GM23338 (cell line): ENCODE measurements at regions not wholly inside any gene's neighbourhood (a gene's known extent, or its start where the extent isn't known, plus 50 kb on each side); places are given as distances from the start of the nearest gene placed in this dataset.

Source experiments
- ATAC-seq: fragments of 200-7000 bp; cut with Tn5 transposase; 3 replicates; pipeline ENCODE4 v1.9.1; 2020
- DNase-seq: peaks from one replicate; pipeline ENCODE4 v3.0.0-alpha.2; 2015; ENCODE audit warnings: low spot score
- H2AFZ ChIP-seq: fragments of 200-600 bp; sonication (generic); 2 replicates; pipeline ENCODE4 v1.8.0; 2016; ENCODE audit warnings: antibody characterized with exemption, mild to moderate bottlenecking, moderate library complexity
- H3F3A ChIP-seq: fragments of 200-600 bp; sonication (generic); replicated peaks from 2 replicates; pipeline ENCODE4 v1.8.0; 2017; ENCODE audit warnings: antibody characterized with exemption, mixed run types, low read depth
- H3K27ac ChIP-seq: fragments of 200-600 bp; sonication (generic); 2 replicates; pipeline ENCODE4 v1.6.1; 2016; ENCODE audit warnings: low read depth
- H3K27me3 ChIP-seq: fragments of 200-600 bp; sonication (generic); 2 replicates; pipeline ENCODE4 v1.8.0; 2016; ENCODE audit warnings: mild to moderate bottlenecking, mixed run types, moderate library complexity; ENCODE audit not compliant: insufficient read depth
- H3K36me3 ChIP-seq: fragments of 200-600 bp; sonication (generic); 2 replicates; pipeline ENCODE4 v1.8.0; 2016; ENCODE audit warnings: mild to moderate bottlenecking; ENCODE audit not compliant: insufficient read depth
- H3K4me1 ChIP-seq: fragments of 200-600 bp; sonication (generic); 2 replicates; pipeline ENCODE4 v1.8.0; 2016; ENCODE audit warnings: mild to moderate bottlenecking, moderate library complexity; ENCODE audit not compliant: insufficient read depth
- H3K4me2 ChIP-seq: fragments of 200-600 bp; sonication (generic); 2 replicates; pipeline ENCODE4 v1.7.1; 2017; ENCODE audit warnings: mixed run types
- H3K4me3 ChIP-seq: fragments of 200-600 bp; sonication (generic); 2 replicates; pipeline ENCODE4 v1.6.1; 2016; ENCODE audit warnings: mixed run types
- H3K79me2 ChIP-seq: fragments of 200-600 bp; sonication (generic); replicated peaks from 2 replicates; pipeline ENCODE4 v1.8.0; 2017; ENCODE audit warnings: mild to moderate bottlenecking; ENCODE audit not compliant: insufficient read depth
- H3K9me2 ChIP-seq: fragments of 200-600 bp; sonication (generic); 2 replicates; pipeline ENCODE4 v1.8.0; 2017; ENCODE audit not compliant: insufficient read depth
- H4K20me1 ChIP-seq: fragments of 200-600 bp; sonication (generic); replicated peaks from 2 replicates; pipeline ENCODE4 v1.8.0; 2017; ENCODE audit warnings: mild to moderate bottlenecking; ENCODE audit not compliant: insufficient read depth
- H3K27ac Mint-ChIP-seq: 2 replicates; pipeline ENCODE4 v1.8.0; 2020; ENCODE audit warnings: inconsistent platforms, mild to moderate bottlenecking, moderate library complexity, mixed read lengths
- H3K27me3 Mint-ChIP-seq: 3 replicates; pipeline ENCODE4 v1.8.0; 2022; ENCODE audit warnings: low read depth, mild to moderate bottlenecking, moderate library complexity, mixed read lengths, inconsistent platforms; ENCODE audit not compliant: insufficient read depth, poor library complexity
- H3K36me3 Mint-ChIP-seq: 3 replicates; pipeline ENCODE4 v1.8.0; 2021; ENCODE audit warnings: low read depth, mild to moderate bottlenecking, inconsistent platforms, moderate library complexity, mixed read lengths
- H3K4me1 Mint-ChIP-seq: 3 replicates; pipeline ENCODE4 v1.8.0; 2020; ENCODE audit warnings: mild to moderate bottlenecking, inconsistent platforms, mixed read lengths
- H3K4me3 Mint-ChIP-seq: 3 replicates; pipeline ENCODE4 v1.8.0; 2021; ENCODE audit warnings: moderate library complexity, mild to moderate bottlenecking, inconsistent platforms, mixed read lengths
- H3K9me3 Mint-ChIP-seq: 3 replicates; pipeline ENCODE4 v1.8.0; 2020; ENCODE audit warnings: moderate library complexity, mild to moderate bottlenecking, inconsistent platforms, mixed read lengths
- CREB1 ChIP-seq: fragments of 250-450 bp; sonication (Bioruptor Pico); IDR thresholded peaks from 2 replicates; pipeline ENCODE4 v1.5.0; 2020; ENCODE audit warnings: low read depth, mild to moderate bottlenecking, moderate library complexity
- CTCF ChIP-seq, 2 experiments: fragments of 200-600 bp in 1 of 2; sonication (generic) in 1 of 2; conservative IDR thresholded peaks; 2 replicates each; pipeline versions ENCODE4 v1.5.1 to v1.6.1; 2016 to 2017; ENCODE audit warnings: antibody characterized with exemption in 2 of 2, low read depth in 2 of 2, mild to moderate bottlenecking in 2 of 2, moderate library complexity in 1 of 2
- EZH2 ChIP-seq: fragments of 200-600 bp; sonication (generic); IDR thresholded peaks from one replicate; pipeline ENCODE4 v1.8.0; 2017; ENCODE audit warnings: antibody characterized with exemption, mild to moderate bottlenecking, low read depth; ENCODE audit not compliant: unreplicated experiment
- EZH2phosphoT487 ChIP-seq: fragments of 200-600 bp; sonication (generic); IDR thresholded peaks from one replicate; pipeline ENCODE4 v1.8.1; 2018; ENCODE audit warnings: antibody characterized with exemption; ENCODE audit not compliant: unreplicated experiment
- JUNB ChIP-seq: IDR thresholded peaks from one replicate; pipeline ENCODE4 v1.6.1; 2016; ENCODE audit warnings: antibody characterized with exemption; ENCODE audit not compliant: unreplicated experiment
- NANOG ChIP-seq: IDR thresholded peaks from 2 replicates; pipeline ENCODE4 v1.6.1; 2016; ENCODE audit warnings: antibody characterized with exemption, borderline replicate concordance
- POLR2AphosphoS5 ChIP-seq: IDR thresholded peaks from 2 replicates; pipeline ENCODE4 v1.6.1; 2016; ENCODE audit warnings: antibody characterized with exemption, low read depth
- STAT1 ChIP-seq: IDR thresholded peaks from one replicate; pipeline ENCODE4 v1.6.1; 2016; ENCODE audit warnings: antibody characterized with exemption; ENCODE audit not compliant: unreplicated experiment
- ZNF114 ChIP-seq: fragments of 250-450 bp; sonication (Bioruptor Pico); IDR thresholded peaks from 2 replicates; pipeline ENCODE4 v1.5.0; 2020; ENCODE audit warnings: mild to moderate bottlenecking, moderate library complexity
- ZNF331 ChIP-seq: fragments of 250-450 bp; sonication (Bioruptor Pico); IDR thresholded peaks from 2 replicates; pipeline ENCODE4 v1.5.0; 2020; ENCODE audit warnings: low read depth, mild to moderate bottlenecking, moderate library complexity
- TF ChIP-seq, protein P1 (sequence below): IDR thresholded peaks from 2 replicates; pipeline ENCODE4 v1.6.1; 2016; ENCODE audit warnings: antibody characterized with exemption
- TF ChIP-seq, protein P2 (sequence below): fragments of 250-450 bp; sonication (Bioruptor Pico); IDR thresholded peaks from 2 replicates; pipeline ENCODE4 v1.5.0; 2020; ENCODE audit warnings: mild to moderate bottlenecking, moderate library complexity
- TF ChIP-seq, protein P3 (sequence below): IDR thresholded peaks from one replicate; pipeline ENCODE4 v1.6.1; 2018; ENCODE audit warnings: antibody characterized with exemption; ENCODE audit not compliant: unreplicated experiment

- H3K27me3 Mint-ChIP-seq, result peaks cover 2% of the 10 kb centered on the region
- ATAC-seq, result no peak
Observed at GRCh38 chr4:31392923-31393322, 672.8 kb downstream of the PCDH7 start.

More at GRCh38 chr4:31392923-31393322, 672.8 kb downstream of the PCDH7 start:
- H3F3A ChIP-seq, result no peaks in the 10 kb centered on the region
- H3K27ac ChIP-seq, result no peak overlapping the region
- DNase-seq, result no peak
- no peaks in the 10 kb centered on the region for H3K9me2 ChIP-seq
- no peaks in the 10 kb centered on the region for H3K36me3 Mint-ChIP-seq
- H3K9me3 Mint-ChIP-seq, result no peaks in the 10 kb centered on the region
- TF ChIP-seq EZH2phosphoT487, result no peak
- no peak for TF ChIP-seq ZNF114
- TF ChIP-seq, protein P1, sequence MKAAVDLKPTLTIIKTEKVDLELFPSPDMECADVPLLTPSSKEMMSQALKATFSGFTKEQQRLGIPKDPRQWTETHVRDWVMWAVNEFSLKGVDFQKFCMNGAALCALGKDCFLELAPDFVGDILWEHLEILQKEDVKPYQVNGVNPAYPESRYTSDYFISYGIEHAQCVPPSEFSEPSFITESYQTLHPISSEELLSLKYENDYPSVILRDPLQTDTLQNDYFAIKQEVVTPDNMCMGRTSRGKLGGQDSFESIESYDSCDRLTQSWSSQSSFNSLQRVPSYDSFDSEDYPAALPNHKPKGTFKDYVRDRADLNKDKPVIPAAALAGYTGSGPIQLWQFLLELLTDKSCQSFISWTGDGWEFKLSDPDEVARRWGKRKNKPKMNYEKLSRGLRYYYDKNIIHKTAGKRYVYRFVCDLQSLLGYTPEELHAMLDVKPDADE, result no peak
- TF ChIP-seq CTCF (conservative IDR thresholded peaks at IDR 0.05; ENCODE audit: low read depth in 2 of 2), result no peak
- no peak for TF ChIP-seq ZNF331 (CRISPR knock-in tag)
- TF ChIP-seq, protein P2, sequence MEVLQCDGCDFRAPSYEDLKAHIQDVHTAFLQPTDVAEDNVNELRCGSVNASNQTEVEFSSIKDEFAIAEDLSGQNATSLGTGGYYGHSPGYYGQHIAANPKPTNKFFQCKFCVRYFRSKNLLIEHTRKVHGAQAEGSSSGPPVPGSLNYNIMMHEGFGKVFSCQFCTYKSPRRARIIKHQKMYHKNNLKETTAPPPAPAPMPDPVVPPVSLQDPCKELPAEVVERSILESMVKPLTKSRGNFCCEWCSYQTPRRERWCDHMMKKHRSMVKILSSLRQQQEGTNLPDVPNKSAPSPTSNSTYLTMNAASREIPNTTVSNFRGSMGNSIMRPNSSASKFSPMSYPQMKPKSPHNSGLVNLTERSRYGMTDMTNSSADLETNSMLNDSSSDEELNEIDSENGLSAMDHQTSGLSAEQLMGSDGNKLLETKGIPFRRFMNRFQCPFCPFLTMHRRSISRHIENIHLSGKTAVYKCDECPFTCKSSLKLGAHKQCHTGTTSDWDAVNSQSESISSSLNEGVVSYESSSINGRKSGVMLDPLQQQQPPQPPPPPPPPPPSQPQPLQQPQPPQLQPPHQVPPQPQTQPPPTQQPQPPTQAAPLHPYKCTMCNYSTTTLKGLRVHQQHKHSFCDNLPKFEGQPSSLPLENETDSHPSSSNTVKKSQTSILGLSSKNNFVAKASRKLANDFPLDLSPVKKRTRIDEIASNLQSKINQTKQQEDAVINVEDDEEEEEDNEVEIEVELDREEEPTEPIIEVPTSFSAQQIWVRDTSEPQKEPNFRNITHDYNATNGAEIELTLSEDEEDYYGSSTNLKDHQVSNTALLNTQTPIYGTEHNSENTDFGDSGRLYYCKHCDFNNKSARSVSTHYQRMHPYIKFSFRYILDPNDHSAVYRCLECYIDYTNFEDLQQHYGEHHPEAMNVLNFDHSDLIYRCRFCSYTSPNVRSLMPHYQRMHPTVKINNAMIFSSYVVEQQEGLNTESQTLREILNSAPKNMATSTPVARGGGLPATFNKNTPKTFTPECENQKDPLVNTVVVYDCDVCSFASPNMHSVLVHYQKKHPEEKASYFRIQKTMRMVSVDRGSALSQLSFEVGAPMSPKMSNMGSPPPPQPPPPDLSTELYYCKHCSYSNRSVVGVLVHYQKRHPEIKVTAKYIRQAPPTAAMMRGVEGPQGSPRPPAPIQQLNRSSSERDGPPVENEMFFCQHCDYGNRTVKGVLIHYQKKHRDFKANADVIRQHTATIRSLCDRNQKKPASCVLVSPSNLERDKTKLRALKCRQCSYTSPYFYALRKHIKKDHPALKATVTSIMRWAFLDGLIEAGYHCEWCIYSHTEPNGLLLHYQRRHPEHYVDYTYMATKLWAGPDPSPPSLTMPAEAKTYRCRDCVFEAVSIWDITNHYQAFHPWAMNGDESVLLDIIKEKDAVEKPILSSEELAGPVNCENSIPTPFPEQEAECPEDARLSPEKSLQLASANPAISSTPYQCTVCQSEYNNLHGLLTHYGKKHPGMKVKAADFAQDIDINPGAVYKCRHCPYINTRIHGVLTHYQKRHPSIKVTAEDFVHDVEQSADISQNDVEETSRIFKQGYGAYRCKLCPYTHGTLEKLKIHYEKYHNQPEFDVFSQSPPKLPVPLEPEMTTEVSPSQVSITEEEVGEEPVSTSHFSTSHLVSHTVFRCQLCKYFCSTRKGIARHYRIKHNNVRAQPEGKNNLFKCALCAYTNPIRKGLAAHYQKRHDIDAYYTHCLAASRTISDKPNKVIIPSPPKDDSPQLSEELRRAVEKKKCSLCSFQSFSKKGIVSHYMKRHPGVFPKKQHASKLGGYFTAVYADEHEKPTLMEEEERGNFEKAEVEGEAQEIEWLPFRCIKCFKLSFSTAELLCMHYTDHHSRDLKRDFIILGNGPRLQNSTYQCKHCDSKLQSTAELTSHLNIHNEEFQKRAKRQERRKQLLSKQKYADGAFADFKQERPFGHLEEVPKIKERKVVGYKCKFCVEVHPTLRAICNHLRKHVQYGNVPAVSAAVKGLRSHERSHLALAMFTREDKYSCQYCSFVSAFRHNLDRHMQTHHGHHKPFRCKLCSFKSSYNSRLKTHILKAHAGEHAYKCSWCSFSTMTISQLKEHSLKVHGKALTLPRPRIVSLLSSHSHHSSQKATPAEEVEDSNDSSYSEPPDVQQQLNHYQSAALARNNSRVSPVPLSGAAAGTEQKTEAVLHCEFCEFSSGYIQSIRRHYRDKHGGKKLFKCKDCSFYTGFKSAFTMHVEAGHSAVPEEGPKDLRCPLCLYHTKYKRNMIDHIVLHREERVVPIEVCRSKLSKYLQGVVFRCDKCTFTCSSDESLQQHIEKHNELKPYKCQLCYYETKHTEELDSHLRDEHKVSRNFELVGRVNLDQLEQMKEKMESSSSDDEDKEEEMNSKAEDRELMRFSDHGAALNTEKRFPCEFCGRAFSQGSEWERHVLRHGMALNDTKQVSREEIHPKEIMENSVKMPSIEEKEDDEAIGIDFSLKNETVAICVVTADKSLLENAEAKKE, result no peak
- TF ChIP-seq, protein P3, sequence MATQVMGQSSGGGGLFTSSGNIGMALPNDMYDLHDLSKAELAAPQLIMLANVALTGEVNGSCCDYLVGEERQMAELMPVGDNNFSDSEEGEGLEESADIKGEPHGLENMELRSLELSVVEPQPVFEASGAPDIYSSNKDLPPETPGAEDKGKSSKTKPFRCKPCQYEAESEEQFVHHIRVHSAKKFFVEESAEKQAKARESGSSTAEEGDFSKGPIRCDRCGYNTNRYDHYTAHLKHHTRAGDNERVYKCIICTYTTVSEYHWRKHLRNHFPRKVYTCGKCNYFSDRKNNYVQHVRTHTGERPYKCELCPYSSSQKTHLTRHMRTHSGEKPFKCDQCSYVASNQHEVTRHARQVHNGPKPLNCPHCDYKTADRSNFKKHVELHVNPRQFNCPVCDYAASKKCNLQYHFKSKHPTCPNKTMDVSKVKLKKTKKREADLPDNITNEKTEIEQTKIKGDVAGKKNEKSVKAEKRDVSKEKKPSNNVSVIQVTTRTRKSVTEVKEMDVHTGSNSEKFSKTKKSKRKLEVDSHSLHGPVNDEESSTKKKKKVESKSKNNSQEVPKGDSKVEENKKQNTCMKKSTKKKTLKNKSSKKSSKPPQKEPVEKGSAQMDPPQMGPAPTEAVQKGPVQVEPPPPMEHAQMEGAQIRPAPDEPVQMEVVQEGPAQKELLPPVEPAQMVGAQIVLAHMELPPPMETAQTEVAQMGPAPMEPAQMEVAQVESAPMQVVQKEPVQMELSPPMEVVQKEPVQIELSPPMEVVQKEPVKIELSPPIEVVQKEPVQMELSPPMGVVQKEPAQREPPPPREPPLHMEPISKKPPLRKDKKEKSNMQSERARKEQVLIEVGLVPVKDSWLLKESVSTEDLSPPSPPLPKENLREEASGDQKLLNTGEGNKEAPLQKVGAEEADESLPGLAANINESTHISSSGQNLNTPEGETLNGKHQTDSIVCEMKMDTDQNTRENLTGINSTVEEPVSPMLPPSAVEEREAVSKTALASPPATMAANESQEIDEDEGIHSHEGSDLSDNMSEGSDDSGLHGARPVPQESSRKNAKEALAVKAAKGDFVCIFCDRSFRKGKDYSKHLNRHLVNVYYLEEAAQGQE, result no peak
- TF ChIP-seq EZH2, result no peak
- TF ChIP-seq JUNB, result no peak
- no peak for TF ChIP-seq CREB1 (CRISPR knock-in tag)
- no peak for TF ChIP-seq NANOG
- TF ChIP-seq POLR2AphosphoS5, result no peak
- TF ChIP-seq STAT1, result no peak
- H3K4me1 ChIP-seq, result peaks cover 4% of the 10 kb centered on the region; the same call in 1 of the 2 replicates
- H3K36me3 ChIP-seq, result no peaks in the 10 kb centered on the region
- peak overlapping the region; percentile 5; the same call in 1 of the 2 replicates for H3K27ac Mint-ChIP-seq
- H2AFZ ChIP-seq, result no peak overlapping the region
- no peaks in the 10 kb centered on the region for H3K79me2 ChIP-seq
- no peak overlapping the region for H3K4me3 ChIP-seq
- H3K4me3 Mint-ChIP-seq, result no peak overlapping the region
- no peaks in the 10 kb centered on the region for H4K20me1 ChIP-seq
- H3K27me3 ChIP-seq, result no peaks in the 10 kb centered on the region
- H3K4me1 Mint-ChIP-seq, result peaks cover 9% of the 10 kb centered on the region
- H3K4me2 ChIP-seq, result no peak overlapping the region
